SU-DHL-6 (cell line): ENCODE measurements at regions not wholly inside any gene's neighbourhood (a gene's known extent, or its start where the extent isn't known, plus 50 kb on each side); places are given as distances from the start of the nearest gene placed in this dataset.

ENCODE experiments used
- CTCF ChIP-seq: fragments of 200-600 bp; sonication (generic); IDR thresholded peaks from one replicate; pipeline ENCODE4 v1.5.1; 2017; ENCODE audit warnings: antibody characterized with exemption, mild to moderate bottlenecking, low read length, moderate library complexity; ENCODE audit not compliant: insufficient read depth, poor library complexity, severe bottlenecking
- EZH2phosphoT487 ChIP-seq: fragments of 200-600 bp; sonication (generic), shearing (Covaris generic); conservative IDR thresholded peaks from 2 replicates; pipeline ENCODE4 v1.6.1; 2018; ENCODE audit warnings: mild to moderate bottlenecking, antibody characterized with exemption, low read length, moderate library complexity, mixed read lengths

GRCh38 chr10:78991187-78991586 lies 77.6 kb upstream of the ZMIZ1 start:
- TF ChIP-seq CTCF: no peak
- TF ChIP-seq EZH2phosphoT487: no peak
